SK-N-SH (cell line): ENCODE measurements at regions not wholly inside any gene's neighbourhood (a gene's known extent, or its start where the extent isn't known, plus 50 kb on each side); places are given as distances from the start of the nearest gene placed in this dataset.

Source experiments
- CTCF ChIA-PET: fragments of 300-600, 350-600 bp; formaldehyde crosslinking; extraction: SDS; loops from one replicate; lab custom pipeline; 2021; lab: Yijun Ruan, JAX
- POLR2A ChIA-PET: fragments of 350-600 bp; sonication (Branson Sonifier 250); formaldehyde crosslinking; extraction: SDS; loops from one replicate; lab custom pipeline; 2020; ENCODE audit warnings: antibody characterized with exemption, inconsistent platforms; lab: Yijun Ruan, JAX
- DNase-seq: peaks from one replicate; pipeline ENCODE4 v3.0.0; 2012
- H2AFZ ChIP-seq: fragments of 200-600 bp; sonication (generic); 2 replicates; pipeline ENCODE4 v1.8.1; 2016; ENCODE audit warnings: antibody characterized with exemption, mild to moderate bottlenecking, low read depth
- H3F3A ChIP-seq: fragments of 200-600 bp; sonication (generic); replicated peaks from 2 replicates; pipeline ENCODE3; 2016; ENCODE audit warnings: antibody characterized with exemption, mild to moderate bottlenecking; ENCODE audit not compliant: insufficient read depth
- H3K27ac ChIP-seq, 2 experiments: fragments of 200-500 bp in 1 of 2; fragments of 200-600 bp in 1 of 2; sonication (Bioruptor generic) in 1 of 2; sonication (generic), shearing (Covaris generic) in 1 of 2; 2 replicates each; pipeline versions ENCODE4 v1.5.1 to v1.6.1; 2014 to 2016; ENCODE audit warnings: low read depth in 2 of 2, inconsistent platforms in 1 of 2, low read length in 1 of 2, mild to moderate bottlenecking in 1 of 2, mixed read lengths in 1 of 2
- H3K27me3 ChIP-seq: fragments of 200-600 bp; sonication (generic), shearing (Covaris generic); 2 replicates; pipeline ENCODE4 v1.6.1; 2016; ENCODE audit warnings: mixed run types; ENCODE audit not compliant: insufficient read depth
- H3K36me3 ChIP-seq, 2 experiments: fragments of 200-500 bp in 1 of 2; fragments of 200-600 bp in 1 of 2; sonication (Bioruptor generic) in 1 of 2; sonication (generic) in 1 of 2; replicated peaks in 1 of 2; 2 replicates each; pipeline versions ENCODE3 to v1.5.1; 2014 to 2016; ENCODE audit warnings: low read length in 1 of 2, mild to moderate bottlenecking in 1 of 2; ENCODE audit not compliant: insufficient read depth in 2 of 2, control insufficient read depth in 1 of 2
- H3K4me1 ChIP-seq, 2 experiments: fragments of 200-500 bp in 1 of 2; fragments of 200-600 bp in 1 of 2; sonication (Bioruptor generic) in 1 of 2; sonication (generic), shearing (Covaris generic) in 1 of 2; 2 replicates each; pipeline versions ENCODE4 v1.5.1 to v1.6.1; 2014 to 2016; ENCODE audit warnings: low read depth in 1 of 2, low read length in 1 of 2, mixed run types in 1 of 2; ENCODE audit not compliant: insufficient read depth in 2 of 2, control insufficient read depth in 1 of 2
- H3K4me2 ChIP-seq: fragments of 200-600 bp; sonication (generic), shearing (Covaris generic); 2 replicates; pipeline ENCODE4 v1.6.1; 2017; ENCODE audit warnings: mixed run types
- H3K4me3 ChIP-seq, 2 experiments: fragments of 200-500 bp in 1 of 2; fragments of 200-600 bp in 1 of 2; sonication (Bioruptor generic) in 1 of 2; sonication (generic), shearing (Covaris generic) in 1 of 2; 2 replicates each; pipeline versions ENCODE4 v1.5.1 to v1.8.1; 2014 to 2016; ENCODE audit warnings: low read depth in 2 of 2, inconsistent platforms in 1 of 2, low read length in 1 of 2, mild to moderate bottlenecking in 1 of 2, mixed read lengths in 1 of 2, moderate library complexity in 1 of 2
- H3K79me2 ChIP-seq: fragments of 200-600 bp; sonication (generic); 2 replicates; pipeline ENCODE4 v1.8.1; 2017; ENCODE audit warnings: mild to moderate bottlenecking; ENCODE audit not compliant: insufficient read depth
- H3K9ac ChIP-seq: fragments of 200-600 bp; sonication (generic); 2 replicates; pipeline ENCODE4 v1.6.1; 2017; ENCODE audit warnings: mixed run types
- H3K9me2 ChIP-seq: fragments of 200-600 bp; sonication (generic); 2 replicates; pipeline ENCODE4 v1.6.1; 2017; ENCODE audit warnings: mixed run types
- H3K9me3 ChIP-seq: fragments of 200-600 bp; sonication (generic); 2 replicates; pipeline ENCODE4 v1.6.1; 2017; ENCODE audit warnings: mixed run types, mild to moderate bottlenecking, moderate library complexity
- H4K20me1 ChIP-seq: fragments of 200-600 bp; sonication (generic); 2 replicates; pipeline ENCODE4 v1.6.1; 2017; ENCODE audit warnings: mild to moderate bottlenecking, mixed run types; ENCODE audit not compliant: insufficient read depth
- CHD2 ChIP-seq: fragments of 150-350 bp; IDR thresholded peaks from 2 replicates; pipeline ENCODE4 v1.6.1; 2018; ENCODE audit warnings: low read length; ENCODE audit not compliant: partially characterized antibody
- EP300 ChIP-seq, 2 experiments: IDR thresholded peaks; 2 replicates each; pipeline versions ENCODE4 v1.4.0 to v1.6.1; 2012; ENCODE audit warnings: borderline replicate concordance in 1 of 2, low read depth in 1 of 2, low read length in 1 of 2
- FOXM1 ChIP-seq: IDR thresholded peaks from 2 replicates; pipeline ENCODE4 v1.4.0; 2012; ENCODE audit warnings: low read depth, mild to moderate bottlenecking
- IRF3 ChIP-seq: fragments of 150-350 bp; IDR thresholded peaks from 2 replicates; pipeline ENCODE4 v1.6.1; 2016; ENCODE audit warnings: mild to moderate bottlenecking, low read depth, low read length
- JUND ChIP-seq: IDR thresholded peaks from 2 replicates; pipeline ENCODE4 v1.4.0; 2012
- PBX3 ChIP-seq: IDR thresholded peaks from 2 replicates; pipeline ENCODE4; 2012
- REST ChIP-seq: IDR thresholded peaks from 2 replicates; pipeline ENCODE4 v1.6.1; 2012; ENCODE audit warnings: mild to moderate bottlenecking, low read depth, low read length, moderate library complexity
- USF2 ChIP-seq: fragments of 150-350 bp; IDR thresholded peaks from 2 replicates; pipeline ENCODE4 v1.6.1; 2017; ENCODE audit warnings: antibody characterized with exemption, low read length, low read depth, borderline replicate concordance
- WGBS: methylation state at CpG from one replicate; pipeline ENCODE4 v1.1.6; 2017; ENCODE audit warnings: low lambda C conversion rate; 5-methylcytosine and 5-hydroxymethylcytosine counted together

DNA sequence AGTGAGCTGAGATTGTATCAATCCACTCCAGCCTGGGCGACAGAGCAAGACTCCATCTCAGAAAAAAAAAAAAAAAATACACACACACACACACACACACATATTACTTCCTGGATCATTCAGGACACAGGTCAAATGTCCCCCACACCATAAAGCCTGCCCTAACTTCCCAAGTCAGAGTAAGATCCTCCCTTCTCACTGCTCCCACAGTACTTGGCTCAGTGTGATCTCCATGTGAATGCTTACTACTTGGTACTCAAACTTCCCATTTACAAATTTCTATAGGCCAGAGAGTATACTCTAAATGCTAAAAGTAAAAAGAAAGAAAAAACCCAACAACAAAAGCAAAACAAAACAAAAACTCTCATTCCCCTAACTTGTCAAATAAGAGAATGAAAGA is 386.8 kb downstream of the SLITRK6 start:
- no peak overlapping the region for H3K4me2 ChIP-seq
- POLR2A ChIA-PET, result no interaction called here
- H3K4me3 ChIP-seq, result no peak overlapping the region
- no peaks in the 10 kb centered on the region for H3K9me3 ChIP-seq
- H3F3A ChIP-seq, result no peaks in the 10 kb centered on the region
- no peak overlapping the region for H2AFZ ChIP-seq
- no peak for DNase-seq
- no peaks in the 10 kb centered on the region for H4K20me1 ChIP-seq
- H3K4me1 ChIP-seq, result no peaks in the 10 kb centered on the region; a peak in 1 of 4 replicates
- no peaks in the 10 kb centered on the region for H3K79me2 ChIP-seq
- WGBS, result 100% methylated on average over 1 of the region's 1 CpG
- CTCF ChIA-PET, result no interaction called here
- no peak overlapping the region for H3K27ac ChIP-seq
- H3K36me3 ChIP-seq, result no peaks in the 10 kb centered on the region
- H3K9me2 ChIP-seq, result no peaks in the 10 kb centered on the region
- no peak overlapping the region for H3K9ac ChIP-seq
- TF ChIP-seq JUND (no peak), EP300 (IDR thresholded peaks at IDR 0.05; ENCODE audit: borderline replicate concordance in 1 of 2, low read depth in 1 of 2, low read length in 1 of 2) (no peak), USF2 (no peak)
- no peaks in the 10 kb centered on the region for H3K27me3 ChIP-seq

GRCh38 chr13:85411591-85411990 is 387.6 kb downstream of the SLITRK6 start:
- no peaks in the 10 kb centered on the region for H3K27me3 ChIP-seq
- no peak overlapping the region for H2AFZ ChIP-seq
- H4K20me1 ChIP-seq, result no peaks in the 10 kb centered on the region
- H3K9me2 ChIP-seq, result no peaks in the 10 kb centered on the region
- WGBS, result 68% methylated on average over 2 of the region's 2 CpGs
- H3K4me2 ChIP-seq, result no peak overlapping the region
- no peak overlapping the region for H3K4me3 ChIP-seq
- CTCF ChIA-PET, result no interaction called here
- H3F3A ChIP-seq, result no peaks in the 10 kb centered on the region
- no peaks in the 10 kb centered on the region; a peak in 1 of 4 replicates for H3K4me1 ChIP-seq
- H3K9ac ChIP-seq, result no peak overlapping the region
- POLR2A ChIA-PET, result no interaction called here
- H3K36me3 ChIP-seq, result no peaks in the 10 kb centered on the region
- no peak overlapping the region for H3K27ac ChIP-seq
- no peak for DNase-seq
- no peaks in the 10 kb centered on the region for H3K9me3 ChIP-seq
- H3K79me2 ChIP-seq, result no peaks in the 10 kb centered on the region
- TF ChIP-seq REST, result no peak
- no peak for TF ChIP-seq FOXM1
- no peak for TF ChIP-seq PBX3
- TF ChIP-seq IRF3, result no peak
- no peak for TF ChIP-seq CHD2
